HCT116 (cell line): ENCODE measurements at regions not wholly inside any gene's neighbourhood (a gene's known extent, or its start where the extent isn't known, plus 50 kb on each side); places are given as distances from the start of the nearest gene placed in this dataset.
"Not testable (repeated sequence)": the region's sequence is repeated elsewhere in the genome, so short reads cannot be mapped to it uniquely, and the experiment has no call there.

Source experiments
- ATAC-seq: fragments of 200-7000 bp; cut with Tn5 transposase; 2 replicates; pipeline ENCODE4 v1.9.1; 2020; ENCODE audit warnings: mild to moderate bottlenecking, moderate library complexity
- BruUV-seq: library from RNA; stranded (reverse); fragments of 400-500 nt; replicated peaks from 2 replicates; lab custom pipeline; 2021; lab: Mats Ljungman, UMichigan
- CTCF ChIA-PET: fragments of 300-600 bp; sonication (Branson Sonifier 250); formaldehyde crosslinking; loops from one replicate; lab custom pipeline; 2021; ENCODE audit warnings: antibody characterized with exemption; lab: Charles Lee
- POLR2A ChIA-PET: fragments of 300-600, 350-600 bp; sonication (Branson Sonifier 250); formaldehyde crosslinking; loops from one replicate; lab custom pipeline; 2021; ENCODE audit warnings: antibody characterized with exemption; lab: Charles Lee
- RAD21 ChIA-PET, 2 experiments: fragments of 300-600 bp; sonication (Branson Sonifier 250); formaldehyde crosslinking; loops; one replicate each; lab custom pipeline; 2023; ENCODE audit warnings: low total read pairs in 2 of 2; ENCODE audit not compliant: uncharacterized antibody in 2 of 2, unreplicated experiment in 2 of 2, low non-redundant PET in 1 of 2; lab: Charles Lee
- DNase-seq: peaks from one replicate; pipeline ENCODE4 v3.0.0-alpha.2; 2010; ENCODE audit warnings: low read depth, low spot score
- H2AFZ ChIP-seq: fragments of 200-600 bp; shearing (Covaris generic), sonication (generic); 2 replicates; pipeline ENCODE4 v1.6.1; 2017; ENCODE audit warnings: low read depth, mixed run types, mixed read lengths, antibody characterized with exemption, low read length; ENCODE audit not compliant: poor library complexity, severe bottlenecking
- H3K27ac ChIP-seq: 2 replicates; pipeline ENCODE4 v1.5.1; 2012; ENCODE audit warnings: low read depth, low read length
- H3K27me3 ChIP-seq: fragments of 200-600 bp; sonication (generic); 2 replicates; pipeline ENCODE4 v1.6.1; 2016; ENCODE audit warnings: mixed run types, low read length, mixed read lengths; ENCODE audit not compliant: insufficient read depth
- H3K36me3 ChIP-seq, 2 experiments: fragments of 200-500 bp in 1 of 2; fragments of 200-600 bp in 1 of 2; sonication (Bioruptor generic) in 1 of 2; sonication (generic) in 1 of 2; 2 replicates each; pipeline versions ENCODE4 v1.5.1 to v1.6.1; 2014 to 2016; ENCODE audit warnings: low read length in 2 of 2, inconsistent platforms in 1 of 2, mixed read lengths in 1 of 2, mixed run types in 1 of 2; ENCODE audit not compliant: insufficient read depth in 2 of 2, control insufficient read depth in 1 of 2
- H3K4me1 ChIP-seq, 2 experiments: fragments of 200-600 bp in 1 of 2; sonication (generic) in 1 of 2; 2 replicates each; pipeline versions ENCODE4 v1.5.1 to v1.6.1; 2012 to 2017; ENCODE audit warnings: low read length in 2 of 2, inconsistent platforms in 1 of 2, mild to moderate bottlenecking in 1 of 2, mixed read lengths in 1 of 2, mixed run types in 1 of 2, moderate library complexity in 1 of 2; ENCODE audit not compliant: insufficient read depth in 2 of 2, control insufficient read depth in 1 of 2
- H3K4me2 ChIP-seq: fragments of 200-600 bp; sonication (generic); 2 replicates; pipeline ENCODE4 v1.6.1; 2017; ENCODE audit warnings: mixed run types, low read length, mixed read lengths
- H3K4me3 ChIP-seq, 2 experiments: fragments of 200-600 bp in 1 of 2; sonication (generic) in 1 of 2; replicated peaks in 1 of 2; 2 replicates each; pipeline ENCODE4 v1.5.1; 2011 to 2016; ENCODE audit warnings: low read length in 2 of 2, control low read depth in 1 of 2, low read depth in 1 of 2, mild to moderate bottlenecking in 1 of 2, mixed read lengths in 1 of 2, mixed run types in 1 of 2
- H3K79me2 ChIP-seq: fragments of 200-600 bp; sonication (generic); 2 replicates; pipeline ENCODE4 v1.6.1; 2017; ENCODE audit warnings: mild to moderate bottlenecking, mixed run types, low read length, moderate library complexity, mixed read lengths; ENCODE audit not compliant: insufficient read depth
- H3K9ac ChIP-seq: fragments of 200-600 bp; sonication (generic); 2 replicates; pipeline ENCODE4 v1.6.1; 2016; ENCODE audit warnings: low read length, mixed read lengths
- H3K9me2 ChIP-seq: fragments of 200-600 bp; sonication (generic), shearing (Covaris generic); 2 replicates; pipeline ENCODE4 v1.6.1; 2017; ENCODE audit warnings: mixed run types, mild to moderate bottlenecking, moderate library complexity; ENCODE audit not compliant: insufficient read depth
- H3K9me3 ChIP-seq, 2 experiments: fragments of 200-500 bp in 1 of 2; fragments of 200-600 bp in 1 of 2; sonication (Bioruptor generic) in 1 of 2; sonication (generic) in 1 of 2; 2 replicates each; pipeline ENCODE4 v1.6.1; 2014 to 2017; ENCODE audit warnings: low read length in 2 of 2, mixed read lengths in 2 of 2, inconsistent platforms in 1 of 2, low read depth in 1 of 2, mild to moderate bottlenecking in 1 of 2, mixed run types in 1 of 2, moderate library complexity in 1 of 2; ENCODE audit not compliant: control insufficient read depth in 1 of 2, insufficient read depth in 1 of 2
- H4K20me1 ChIP-seq: fragments of 200-600 bp; sonication (generic), shearing (Covaris generic); 2 replicates; pipeline ENCODE4 v1.6.1; 2017; ENCODE audit warnings: mixed run types, mild to moderate bottlenecking, moderate library complexity; ENCODE audit not compliant: insufficient read depth
- CBX3 ChIP-seq: IDR thresholded peaks from 2 replicates; pipeline ENCODE4 v1.6.1; 2012; ENCODE audit warnings: low read depth
- EZH2 ChIP-seq: fragments of 200-600 bp; sonication (generic); IDR thresholded peaks from 2 replicates; pipeline ENCODE4 v1.6.1; 2017; ENCODE audit warnings: antibody characterized with exemption, mixed run types
- REST ChIP-seq: IDR thresholded peaks from 2 replicates; pipeline ENCODE4 v1.6.1; 2012; ENCODE audit warnings: low read depth
- SRF ChIP-seq: IDR thresholded peaks from 2 replicates; pipeline ENCODE4 v1.6.1; 2012; ENCODE audit warnings: low read depth
- YY1 ChIP-seq: IDR thresholded peaks from 2 replicates; pipeline ENCODE4 v1.6.1; 2011; ENCODE audit warnings: low read length, low read depth, moderate library complexity, mild to moderate bottlenecking; ENCODE audit not compliant: insufficient replicate concordance; ENCODE audit errors: extremely low read depth
- ZNF274 ChIP-seq: fragments of 200-500 bp; sonication (Bioruptor generic); IDR thresholded peaks from 2 replicates; pipeline ENCODE4 v1.6.1; 2014; ENCODE audit warnings: mild to moderate bottlenecking, low read depth, low read length, inconsistent platforms
- intact Hi-C: fragments of 100-400 bp; cut with micrococcal nuclease; formaldehyde crosslinking; loops from 2 replicates; pipeline ENCODE4 v1.10.0; 2022
- TF ChIP-seq, protein P1 (sequence below): IDR thresholded peaks from 2 replicates; pipeline ENCODE4 v1.6.1; 2011; ENCODE audit warnings: mild to moderate bottlenecking, low read length, moderate library complexity; ENCODE audit not compliant: insufficient replicate concordance; ENCODE audit errors: extremely low read depth

DNA sequence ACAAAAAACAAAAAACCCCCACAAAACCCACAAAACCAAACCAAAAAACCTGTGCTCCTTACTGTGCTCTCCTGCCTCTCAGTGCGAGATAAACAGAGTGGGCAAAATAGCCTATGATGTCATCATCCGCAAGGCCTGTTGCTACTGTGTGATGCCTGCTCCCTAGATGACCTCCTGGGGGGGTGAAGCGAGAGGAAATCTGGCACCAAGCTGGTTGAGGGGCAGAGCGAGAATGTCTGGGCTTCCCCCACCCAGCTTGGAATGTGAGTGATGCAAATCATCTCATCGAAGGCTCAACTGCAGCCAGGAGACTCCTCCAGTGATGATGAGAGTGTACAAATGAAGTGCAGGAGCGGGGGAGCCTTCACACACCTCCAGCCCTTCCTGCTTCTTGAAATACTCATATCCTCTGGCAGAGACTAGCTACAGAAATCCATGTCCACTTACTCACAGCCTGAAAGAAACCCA is 57.7 kb upstream of the MAP4K3 start:
- CTCF ChIA-PET, result no interaction called here
- intact Hi-C loops, result no loop called here
- BruUV-seq, result no TSS peak

DNA sequence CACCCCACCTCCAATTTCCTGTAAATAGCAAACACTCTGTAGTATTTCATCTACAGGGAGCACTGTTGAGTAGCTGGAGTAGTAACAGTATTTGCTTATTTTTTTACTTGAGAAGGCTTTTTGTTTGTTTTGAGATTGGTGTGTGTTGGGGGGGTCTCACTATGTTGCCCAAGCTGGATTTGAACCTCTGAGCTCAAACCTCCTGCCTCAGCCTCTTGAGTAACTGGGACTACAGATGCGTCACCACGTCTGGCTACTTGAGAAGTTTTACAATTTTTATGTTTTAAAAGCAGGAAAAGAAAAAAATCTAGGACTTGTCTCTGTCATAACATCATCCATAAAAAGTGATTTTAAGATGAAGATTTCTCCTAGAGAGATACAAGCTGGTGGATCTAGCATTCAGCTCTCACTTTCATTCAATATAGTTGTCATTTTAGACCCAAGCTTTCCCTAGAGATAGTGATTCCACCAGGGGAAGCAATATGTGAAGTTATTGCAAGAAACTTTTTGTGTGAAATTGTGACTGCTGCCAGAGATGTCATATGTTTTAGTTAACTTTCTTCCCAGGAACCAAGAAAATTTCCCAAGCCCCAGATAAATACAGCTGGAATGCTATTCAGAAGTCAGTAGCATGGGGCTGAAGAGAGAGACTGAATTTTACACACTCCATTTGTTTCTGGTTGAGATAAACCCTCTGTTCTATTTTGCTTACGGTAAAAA is 60.2 kb upstream of the MAP4K3 start:
- Histone ChIP-seq H3K4me2 (no peak overlapping the region), H3K4me1 (no peaks in the 10 kb centered on the region), H3K9me3 (no peaks in the 10 kb centered on the region), H2AFZ (no peak overlapping the region), H3K4me3 (no peak overlapping the region), H3K9ac (no peak overlapping the region), H3K9me2 (no peaks in the 10 kb centered on the region), H3K27ac (no peak overlapping the region), H3K36me3 (no peaks in the 10 kb centered on the region), H4K20me1 (no peaks in the 10 kb centered on the region), H3K79me2 (no peaks in the 10 kb centered on the region), H3K27me3 (no peaks in the 10 kb centered on the region)
- no peak for TF ChIP-seq YY1
- no peak for TF ChIP-seq CBX3
- TF ChIP-seq EZH2, result no peak
- TF ChIP-seq, protein P1, sequence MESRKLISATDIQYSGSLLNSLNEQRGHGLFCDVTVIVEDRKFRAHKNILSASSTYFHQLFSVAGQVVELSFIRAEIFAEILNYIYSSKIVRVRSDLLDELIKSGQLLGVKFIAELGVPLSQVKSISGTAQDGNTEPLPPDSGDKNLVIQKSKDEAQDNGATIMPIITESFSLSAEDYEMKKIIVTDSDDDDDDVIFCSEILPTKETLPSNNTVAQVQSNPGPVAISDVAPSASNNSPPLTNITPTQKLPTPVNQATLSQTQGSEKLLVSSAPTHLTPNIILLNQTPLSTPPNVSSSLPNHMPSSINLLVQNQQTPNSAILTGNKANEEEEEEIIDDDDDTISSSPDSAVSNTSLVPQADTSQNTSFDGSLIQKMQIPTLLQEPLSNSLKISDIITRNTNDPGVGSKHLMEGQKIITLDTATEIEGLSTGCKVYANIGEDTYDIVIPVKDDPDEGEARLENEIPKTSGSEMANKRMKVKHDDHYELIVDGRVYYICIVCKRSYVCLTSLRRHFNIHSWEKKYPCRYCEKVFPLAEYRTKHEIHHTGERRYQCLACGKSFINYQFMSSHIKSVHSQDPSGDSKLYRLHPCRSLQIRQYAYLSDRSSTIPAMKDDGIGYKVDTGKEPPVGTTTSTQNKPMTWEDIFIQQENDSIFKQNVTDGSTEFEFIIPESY, result no peak
- TF ChIP-seq SRF, result no peak
- TF ChIP-seq REST, result no peak
- CTCF ChIA-PET, result no interaction called here
- RAD21 ChIA-PET, result no interaction called here
- DNase-seq (no peak), ATAC-seq (no peak)
- POLR2A ChIA-PET, result no interaction called here
- intact Hi-C loops, result no loop called here
- no TSS peak for BruUV-seq

More for the DNA sequence above, 57.7 kb upstream of the MAP4K3 start:
- Histone ChIP-seq H3K36me3 (no peaks in the 10 kb centered on the region), H3K9me2 (no peaks in the 10 kb centered on the region), H3K4me2 (no peak overlapping the region), H3K9ac (no peak overlapping the region), H3K9me3 (no peaks in the 10 kb centered on the region), H4K20me1 (no peaks in the 10 kb centered on the region), H3K27ac (no peak overlapping the region), H3K4me1 (no peaks in the 10 kb centered on the region), H3K4me3 (no peak overlapping the region), H3K27me3 (no peaks in the 10 kb centered on the region), H3K79me2 (no peaks in the 10 kb centered on the region), H2AFZ (no peak overlapping the region)
- no peak for TF ChIP-seq ZNF274
- ChIA-PET POLR2A (no interaction called here), RAD21 (no interaction called here)
- DNase-seq (no peak), ATAC-seq (no peak)

DNA sequence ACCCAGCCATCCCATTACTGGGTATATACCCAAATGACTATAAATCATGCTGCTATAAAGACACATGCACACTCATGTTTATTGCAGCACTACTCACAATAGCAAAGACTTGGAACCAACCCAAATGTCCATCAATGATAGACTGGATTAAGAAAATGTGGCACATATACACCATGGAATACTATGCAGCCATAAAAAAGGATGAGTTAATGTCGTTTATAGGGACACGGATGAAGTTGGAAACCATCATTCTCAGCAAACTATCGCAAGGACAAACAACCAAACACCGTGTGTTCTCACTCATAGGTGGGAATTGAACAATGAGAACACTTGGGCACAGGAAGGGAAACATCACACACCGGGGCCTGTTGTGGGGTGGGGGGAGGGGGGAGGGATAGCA is 61.1 kb upstream of the MAP4K3 start:
- H3K79me2 ChIP-seq, H2AFZ ChIP-seq, H3K4me3 ChIP-seq, H4K20me1 ChIP-seq, H3K36me3 ChIP-seq, POLR2A ChIA-PET, H3K9ac ChIP-seq, H3K9me3 ChIP-seq, RAD21 ChIA-PET, CTCF ChIA-PET, H3K4me1 ChIP-seq, H3K4me2 ChIP-seq, intact Hi-C loops, BruUV-seq, H3K9me2 ChIP-seq, H3K27me3 ChIP-seq, H3K27ac ChIP-seq, ATAC-seq, DNase-seq: not testable (repeated sequence)
